ENCODE measurements at regions not wholly inside any gene's neighbourhood (a gene's known extent, or its start where the extent isn't known, plus 50 kb on each side); places are given as distances from the start of the nearest gene placed in this dataset.

GRCh38 chr21:35625576-35625975 is 434.8 kb downstream of the SETD4 start:
- no peak for TF ChIP-seq CTCF (IDR thresholded peaks at IDR 0.05; ENCODE audit: borderline replicate concordance)
- Histone ChIP-seq H3K9me3 (replicated peaks) (peaks cover 12% of the 10 kb centered on the region), H3K4me3 (no peak overlapping the region), H3K27ac (replicated peaks) (no peak overlapping the region), H3K27me3 (ENCODE audit: low read depth) (peaks cover 26% of the 10 kb centered on the region), H3K4me1 (no peaks in the 10 kb centered on the region), H3K36me3 (no peaks in the 10 kb centered on the region)
- DNase-seq, result no peak
- intact Hi-C loops (cut with micrococcal nuclease), result no loop called here

GRCh38 chr21:35624901-35625300 is 435.4 kb downstream of the SETD4 start:
- intact Hi-C loops (cut with micrococcal nuclease), result no loop called here
- Histone ChIP-seq H3K27ac (replicated peaks) (no peak overlapping the region), H3K9me3 (replicated peaks) (peaks cover 12% of the 10 kb centered on the region), H3K4me1 (no peaks in the 10 kb centered on the region), H3K27me3 (ENCODE audit: low read depth) (peaks cover 25% of the 10 kb centered on the region), H3K4me3 (no peak overlapping the region), H3K36me3 (no peaks in the 10 kb centered on the region)
- DNase-seq, result no peak
- no peak for TF ChIP-seq CTCF (IDR thresholded peaks at IDR 0.05; ENCODE audit: borderline replicate concordance)

- DNase-seq, result no peak
- peaks cover 8% of the 10 kb centered on the region for H3K27me3 ChIP-seq (ENCODE audit: low read depth)
- H3K27ac ChIP-seq (replicated peaks), result no peak overlapping the region
- no peaks in the 10 kb centered on the region for H3K36me3 ChIP-seq
- no peaks in the 10 kb centered on the region for H3K4me1 ChIP-seq
- intact Hi-C loops (cut with micrococcal nuclease), result no loop called here
- no peak for TF ChIP-seq CTCF (IDR thresholded peaks at IDR 0.05; ENCODE audit: borderline replicate concordance)
- H3K9me3 ChIP-seq (replicated peaks), result peaks cover 12% of the 10 kb centered on the region
- H3K4me3 ChIP-seq, result no peak overlapping the region
Observed at GRCh38 chr21:35622612-35623011, 437.7 kb downstream of the SETD4 start.

- intact Hi-C loops (cut with micrococcal nuclease), result no loop called here
- no peaks in the 10 kb centered on the region for H3K36me3 ChIP-seq
- H3K4me3 ChIP-seq, result no peak overlapping the region
- H3K4me1 ChIP-seq, result no peaks in the 10 kb centered on the region
- no peak for DNase-seq
- H3K9me3 ChIP-seq (replicated peaks), result peaks cover 12% of the 10 kb centered on the region
- no peak for TF ChIP-seq CTCF (IDR thresholded peaks at IDR 0.05; ENCODE audit: borderline replicate concordance)
- no peaks in the 10 kb centered on the region for H3K27me3 ChIP-seq (ENCODE audit: low read depth)
- H3K27ac ChIP-seq (replicated peaks), result no peak overlapping the region
Observed at GRCh38 chr21:35619184-35619583, 441.1 kb downstream of the SETD4 start.

GRCh38 chr21:35617491-35617890 is 442.8 kb downstream of the SETD4 start:
- Histone ChIP-seq H3K4me3 (no peak overlapping the region), H3K36me3 (no peaks in the 10 kb centered on the region), H3K27me3 (ENCODE audit: low read depth) (no peaks in the 10 kb centered on the region), H3K9me3 (replicated peaks) (peaks cover 12% of the 10 kb centered on the region), H3K4me1 (no peaks in the 10 kb centered on the region), H3K27ac (replicated peaks) (no peak overlapping the region)
- TF ChIP-seq CTCF (IDR thresholded peaks at IDR 0.05; ENCODE audit: borderline replicate concordance), result no peak
- intact Hi-C loops (cut with micrococcal nuclease), result no loop called here
- DNase-seq, result no peak

GRCh38 chr21:35616090-35616489 is 444.2 kb downstream of the SETD4 start:
- Histone ChIP-seq H3K4me1 (no peaks in the 10 kb centered on the region), H3K4me3 (no peak overlapping the region), H3K27ac (replicated peaks) (no peak overlapping the region), H3K36me3 (no peaks in the 10 kb centered on the region), H3K9me3 (replicated peaks) (peaks cover 5% of the 10 kb centered on the region), H3K27me3 (ENCODE audit: low read depth) (no peaks in the 10 kb centered on the region)
- intact Hi-C loops (cut with micrococcal nuclease), result no loop called here
- TF ChIP-seq CTCF (IDR thresholded peaks at IDR 0.05; ENCODE audit: borderline replicate concordance), result peak; percentile 51
- no peak for DNase-seq

Data from left ventricle myocardium inferior (tissue), 1 donor.